Erythroblast (primary cell): ENCODE measurements at regions not wholly inside any gene's neighbourhood (a gene's known extent, or its start where the extent isn't known, plus 50 kb on each side); places are given as distances from the start of the nearest gene placed in this dataset.

Experiments used
- DNase-seq, 2 experiments: peaks; one replicate each; lab custom pipeline; 2025; lab: John Stamatoyannopoulos, UW
- GATA1 ChIP-seq: IDR thresholded peaks from 2 replicates; pipeline ENCODE4 v1.6.1; 2011; ENCODE audit warnings: low read depth, mild to moderate bottlenecking, control low read depth, low read length, moderate library complexity
- POLR2A ChIP-seq: IDR thresholded peaks from 2 replicates; pipeline ENCODE4 v1.6.1; 2011; ENCODE audit warnings: mild to moderate bottlenecking, low read length

DNA sequence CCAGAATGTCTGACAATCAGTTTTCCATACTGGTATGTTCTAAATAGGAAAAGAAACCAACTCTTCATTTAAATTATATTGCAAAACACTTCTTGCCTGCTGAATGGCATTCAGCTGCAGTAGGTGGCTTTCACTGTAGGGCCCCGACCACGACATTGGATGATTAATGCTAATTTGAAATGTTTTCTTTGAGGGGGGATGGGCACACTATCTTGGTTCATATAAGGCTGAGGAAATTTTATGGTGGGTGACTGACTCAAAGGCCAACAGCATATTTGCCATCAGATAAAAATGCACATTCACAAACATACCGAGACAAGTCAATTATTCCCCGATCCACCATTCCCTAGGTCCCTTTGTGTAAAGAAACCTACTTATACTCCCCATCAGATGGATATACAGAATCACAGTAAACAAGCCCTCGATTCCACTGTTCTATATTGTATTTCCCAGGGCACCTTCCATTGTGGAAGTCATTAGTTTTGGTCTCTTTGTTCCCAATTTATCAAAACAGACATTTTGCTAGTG, 464.2 kb upstream of the DAB1 start:
- TF ChIP-seq POLR2A: no peak
- no peak for TF ChIP-seq GATA1
- DNase-seq: no peak

- no peak for DNase-seq
- TF ChIP-seq POLR2A (no peak), GATA1 (no peak)
Measured at GRCh38 chr1:57886376-57886775, 462.5 kb upstream of the DAB1 start.

DNA sequence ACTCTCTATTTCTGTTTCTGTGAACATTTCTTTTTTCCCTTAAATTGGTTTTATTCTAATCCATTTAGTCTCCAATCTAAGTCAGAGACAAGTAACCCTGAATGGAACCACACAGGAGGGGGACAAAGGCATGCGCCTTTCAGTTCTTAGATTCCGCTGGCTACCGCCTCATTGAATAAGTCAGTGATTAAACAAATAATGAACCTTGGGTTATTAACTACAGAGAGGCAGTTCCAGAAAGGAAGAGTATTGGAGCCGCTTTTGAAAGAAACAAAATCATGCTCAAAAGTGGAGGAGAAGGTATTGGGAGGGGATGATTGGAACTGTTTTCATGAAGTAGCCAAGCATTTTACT, 459.8 kb upstream of the DAB1 start:
- no peak for DNase-seq
- TF ChIP-seq POLR2A: no peak
- no peak for TF ChIP-seq GATA1

DNA sequence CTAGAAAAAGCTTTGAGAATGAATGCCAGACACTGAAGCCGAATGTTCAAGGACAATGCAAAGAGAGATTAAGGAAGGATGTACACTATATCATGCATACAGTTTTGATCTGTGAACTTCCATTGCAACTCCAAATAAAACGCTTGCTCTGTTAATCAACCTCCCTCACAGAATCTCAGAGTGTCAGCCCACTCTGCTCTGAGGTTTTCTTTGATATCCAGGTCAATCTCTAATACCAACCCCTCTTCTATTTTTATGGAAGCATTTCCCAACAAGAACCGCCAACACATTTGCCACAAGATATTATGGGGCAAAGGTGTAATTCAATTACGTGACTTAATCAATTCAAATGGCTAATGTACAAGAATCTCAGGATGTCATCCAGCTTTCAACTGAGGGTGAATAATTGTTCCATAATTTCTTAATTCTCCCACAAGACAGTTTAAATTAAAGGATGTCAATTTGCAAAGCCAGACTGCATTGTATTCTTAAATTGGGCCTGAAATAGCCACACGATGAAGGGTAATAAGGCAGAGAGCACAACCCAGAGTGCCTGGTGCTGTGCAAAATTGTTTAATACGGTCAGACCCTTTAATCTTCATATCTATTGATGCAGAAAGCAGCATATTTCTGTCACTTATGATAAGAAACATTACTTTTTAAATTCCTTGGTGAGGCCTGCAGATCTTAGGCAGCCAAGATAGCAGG, 459.2 kb upstream of the DAB1 start:
- no peak for DNase-seq
- no peak for TF ChIP-seq POLR2A
- TF ChIP-seq GATA1: no peak

GRCh38 chr1:57882072-57882471, 458.2 kb upstream of the DAB1 start:
- TF ChIP-seq POLR2A (no peak), GATA1 (no peak)
- DNase-seq: no peak

GRCh38 chr1:57881639-57882038, 457.8 kb upstream of the DAB1 start:
- DNase-seq: no peak
- no peak for TF ChIP-seq GATA1
- TF ChIP-seq POLR2A: no peak

GRCh38 chr1:57879700-57880099, 455.8 kb upstream of the DAB1 start:
- no peak for DNase-seq
- TF ChIP-seq GATA1: no peak
- no peak for TF ChIP-seq POLR2A

GRCh38 chr1:57874418-57874877, 450.6 kb upstream of the DAB1 start:
- DNase-seq: no peak
- TF ChIP-seq GATA1 (no peak), POLR2A (no peak)

- TF ChIP-seq GATA1: no peak
- no peak for TF ChIP-seq POLR2A
- DNase-seq: no peak
Measured at GRCh38 chr1:57872913-57873312, 449.1 kb upstream of the DAB1 start.

DNA sequence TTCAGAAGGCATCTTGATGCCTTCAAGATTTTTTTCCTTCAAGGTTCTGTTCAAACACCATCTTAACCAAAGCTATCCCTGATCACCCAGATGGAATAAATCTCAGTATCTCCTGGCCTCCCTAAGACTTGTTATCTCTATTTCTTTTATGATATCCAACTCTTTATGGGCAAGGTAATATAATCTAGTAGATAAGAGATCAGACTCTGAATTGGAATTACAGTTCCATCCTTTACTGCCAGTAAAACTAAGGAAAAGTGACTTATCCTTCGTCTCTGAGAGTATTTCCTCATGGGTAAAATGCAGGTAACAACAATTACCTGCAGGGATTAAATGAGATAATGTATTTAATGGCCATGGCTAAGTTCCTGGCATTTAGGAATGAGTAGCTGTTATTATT, 445.0 kb upstream of the DAB1 start:
- TF ChIP-seq POLR2A (no peak), GATA1 (no peak)

DNA sequence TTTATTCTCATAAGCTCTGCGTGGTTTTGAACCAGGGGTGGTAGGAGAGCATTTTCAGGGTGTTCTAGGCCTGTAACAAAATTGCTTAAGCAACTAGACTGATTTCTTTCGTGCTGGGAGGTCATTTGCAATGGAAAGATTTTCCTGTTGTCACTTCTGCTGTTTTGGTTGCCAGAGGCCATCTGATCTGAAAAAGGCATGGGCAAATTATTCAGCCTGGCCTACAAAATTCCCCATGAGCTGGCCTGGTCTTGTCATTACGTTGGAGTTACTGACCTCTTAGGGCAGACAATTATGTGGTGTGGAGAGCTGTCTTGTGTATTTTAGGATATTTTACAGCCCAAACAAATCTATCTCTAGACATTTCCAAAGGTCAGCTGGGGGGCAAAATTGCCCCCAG, 444.4 kb upstream of the DAB1 start:
- no peak for DNase-seq
- TF ChIP-seq POLR2A (no peak), GATA1 (no peak)

More for the DNA sequence above, 445.0 kb upstream of the DAB1 start:
- no peak for DNase-seq

DNA sequence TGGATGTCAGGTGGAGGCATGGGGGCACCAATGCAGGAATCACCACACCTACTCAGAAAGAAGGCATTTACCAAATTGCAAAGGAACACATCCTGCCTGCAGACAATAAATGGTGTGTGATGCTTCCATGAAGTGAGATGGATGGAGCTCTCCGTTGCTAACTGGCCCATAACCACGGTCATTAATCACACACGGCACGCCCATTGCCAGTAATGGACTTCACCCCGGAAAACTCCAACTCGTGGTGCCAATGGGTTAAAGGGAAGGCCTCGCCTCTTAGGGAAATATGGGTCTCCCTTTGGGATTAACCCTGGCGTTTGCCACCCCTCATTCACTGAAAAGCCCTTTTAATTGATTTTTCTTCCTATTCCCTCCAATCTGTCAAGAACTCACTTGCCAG, 443.1 kb upstream of the DAB1 start:
- DNase-seq: no peak

DNA sequence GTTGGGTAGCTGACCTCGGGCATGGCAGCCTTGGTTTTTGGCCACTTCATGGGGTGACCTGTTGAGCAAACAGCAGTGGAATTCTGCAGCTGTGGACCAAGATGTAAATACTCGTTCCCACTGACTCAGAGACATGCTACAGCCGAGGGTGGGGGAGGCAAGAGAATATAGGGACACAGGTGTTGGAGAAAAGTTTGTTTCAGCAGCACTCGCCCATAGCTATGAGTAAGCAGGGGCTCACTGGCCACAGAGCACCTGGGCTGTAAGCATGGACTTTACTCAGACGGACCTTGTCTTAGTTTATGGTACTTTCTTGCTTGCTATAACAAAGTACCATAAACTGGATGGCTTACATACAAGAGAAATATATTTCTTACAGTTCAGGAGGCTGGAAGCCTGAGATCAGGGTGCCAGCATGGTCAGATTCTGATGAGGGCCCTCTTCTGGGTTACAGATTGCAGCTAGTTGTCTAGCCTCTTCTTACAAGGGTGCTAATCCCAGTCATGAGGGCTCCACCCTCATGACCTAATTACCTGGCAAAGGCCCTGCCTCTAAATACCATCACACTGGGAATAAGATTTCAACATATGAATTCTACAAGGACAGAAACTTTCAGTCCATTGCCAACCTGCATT, 437.2 kb upstream of the DAB1 start:
- no peak for DNase-seq
- no peak for TF ChIP-seq GATA1
- TF ChIP-seq POLR2A: no peak

More for the DNA sequence above, 443.1 kb upstream of the DAB1 start:
- TF ChIP-seq GATA1: no peak
- TF ChIP-seq POLR2A: no peak

- DNase-seq: no peak
- TF ChIP-seq POLR2A (no peak), GATA1 (no peak)
Measured at GRCh38 chr1:57860325-57860724, 436.5 kb upstream of the DAB1 start.
